Esophagus muscularis mucosa (tissue), 4 donors: ENCODE measurements at regions not wholly inside any gene's neighbourhood (a gene's known extent, or its start where the extent isn't known, plus 50 kb on each side); places are given as distances from the start of the nearest gene placed in this dataset.

Experiments
- DNase-seq: peaks from one replicate; pipeline ENCODE4 v3.0.0-alpha.2; 2017; ENCODE audit errors: extremely low spot score
- H3K27ac ChIP-seq, 4 donors: fragments of 200-600 bp; sonication (generic); replicated peaks in 1 of 4; 1 replicate in 3 of 4; 2 replicates in 1 of 4; pipeline ENCODE4 v1.5.1; 2016 to 2019; ENCODE audit warnings: mild to moderate bottlenecking in 1 of 4
- H3K27me3 ChIP-seq, 4 donors: fragments of 200-600 bp; sonication (generic); one replicate each; pipeline versions ENCODE4 v1.5.1 to v1.6.0; 2016 to 2019
- H3K36me3 ChIP-seq, 4 donors: fragments of 200-600 bp; sonication (generic); one replicate each; pipeline ENCODE4 v1.5.1; 2016 to 2019
- H3K4me1 ChIP-seq, 4 donors: fragments of 200-600 bp; sonication (generic); one replicate each; pipeline ENCODE4 v1.5.1; 2016 to 2019
- H3K4me3 ChIP-seq, 4 donors: fragments of 200-600 bp; sonication (generic); 1 replicate in 2 of 4; 2 replicates in 2 of 4; pipeline ENCODE4 v1.5.1; 2016 to 2019; ENCODE audit warnings: mild to moderate bottlenecking in 4 of 4, moderate library complexity in 1 of 4
- H3K9me3 ChIP-seq, 4 donors: fragments of 200-600 bp; sonication (generic); 1 replicate in 3 of 4; 2 replicates in 1 of 4; pipeline ENCODE4 v1.5.1; 2016 to 2019
- EP300 ChIP-seq: sonication (generic); formaldehyde crosslinking; IDR thresholded peaks from one replicate; pipeline ENCODE4 v1.6.1; 2017; ENCODE audit warnings: antibody characterized with exemption
- POLR2A ChIP-seq: fragments of 450-650 bp; IDR thresholded peaks from one replicate; pipeline ENCODE4 v1.6.1; 2017; ENCODE audit warnings: antibody characterized with exemption, moderate library complexity, mild to moderate bottlenecking, low read depth
- POLR2AphosphoS5 ChIP-seq, 2 donors: sonication (generic); formaldehyde crosslinking; IDR thresholded peaks; one replicate each; pipeline ENCODE4 v1.6.1; 2017; ENCODE audit warnings: antibody characterized with exemption in 2 of 2
- WGBS: methylation state at CpG from one replicate; pipeline ENCODE4 v1.1.5; 2018; 5-methylcytosine and 5-hydroxymethylcytosine counted together
- intact Hi-C: fragments of 100-400 bp; cut with DNase I; formaldehyde crosslinking; loops from one replicate; pipeline ENCODE4 v1.15.1; 2023
- TF ChIP-seq, protein P1 (sequence below), 3 experiments: fragments of 200-600 bp in 2 of 3; fragments of 450-650 bp in 1 of 3; sonication (generic) in 2 of 3; IDR thresholded peaks; one replicate each; pipeline ENCODE4 v1.5.1; 2017 to 2019; ENCODE audit warnings: antibody characterized with exemption in 3 of 3, mild to moderate bottlenecking in 2 of 3, moderate library complexity in 1 of 3

DNA sequence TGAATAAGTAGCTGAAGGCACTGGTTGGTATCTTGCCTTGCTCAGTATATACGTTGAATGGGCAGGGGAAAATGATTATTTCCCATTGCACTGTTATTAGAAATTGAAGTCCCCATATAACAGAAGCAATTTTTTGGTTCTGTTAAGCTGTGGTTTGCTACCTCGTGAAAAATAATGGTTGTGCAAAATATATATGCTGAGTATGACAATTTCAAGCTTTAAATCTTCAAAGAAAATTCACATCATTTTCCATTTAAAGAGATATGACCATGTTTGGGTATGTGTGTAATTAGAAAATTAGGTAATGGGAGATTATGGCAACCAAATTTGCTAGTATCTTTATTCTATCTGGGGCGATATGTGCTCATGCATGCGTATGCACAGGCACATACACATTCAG lies 139.8 kb downstream of the DMAC1 start:
- WGBS, result 91% methylated on average over 4 of the region's 4 CpGs

DNA sequence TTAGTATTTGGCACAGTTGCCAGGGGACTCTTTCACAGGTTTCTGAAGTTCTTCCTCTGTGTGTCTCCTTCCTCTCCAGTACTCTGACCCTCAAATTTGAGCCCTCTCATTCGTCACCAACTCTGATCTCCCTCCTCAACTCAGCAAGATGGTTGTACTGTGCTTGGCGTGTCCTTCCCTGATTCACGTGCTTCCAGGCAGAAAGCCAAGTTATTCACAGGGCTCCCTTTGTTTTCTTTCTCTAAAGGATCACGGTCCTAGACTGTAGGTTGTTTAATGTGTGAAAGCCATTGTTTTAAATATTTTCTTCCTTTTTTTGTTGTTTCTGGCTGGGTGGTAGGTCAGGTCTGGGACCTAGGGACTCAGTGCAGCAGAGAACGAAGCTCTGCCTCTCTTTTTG lies 142.9 kb downstream of the DMAC1 start:
- intact Hi-C loops, result no loop called here
- Histone ChIP-seq H3K27me3 (no peaks in the 10 kb centered on the region), H3K9me3 (no peaks in the 10 kb centered on the region), H3K4me1 (peaks cover 0 to 5% (median 0%) of the 10 kb centered on the region in 4 donors), H3K27ac (no peak overlapping the region), H3K36me3 (no peaks in the 10 kb centered on the region), H3K4me3 (no peak overlapping the region)
- 35% methylated on average over 5 of the region's 5 CpGs for WGBS
- DNase-seq, result no peak
- TF ChIP-seq POLR2AphosphoS5 (IDR thresholded peaks at IDR 0.05), result no peak
- TF ChIP-seq POLR2A, result no peak
- TF ChIP-seq, protein P1, sequence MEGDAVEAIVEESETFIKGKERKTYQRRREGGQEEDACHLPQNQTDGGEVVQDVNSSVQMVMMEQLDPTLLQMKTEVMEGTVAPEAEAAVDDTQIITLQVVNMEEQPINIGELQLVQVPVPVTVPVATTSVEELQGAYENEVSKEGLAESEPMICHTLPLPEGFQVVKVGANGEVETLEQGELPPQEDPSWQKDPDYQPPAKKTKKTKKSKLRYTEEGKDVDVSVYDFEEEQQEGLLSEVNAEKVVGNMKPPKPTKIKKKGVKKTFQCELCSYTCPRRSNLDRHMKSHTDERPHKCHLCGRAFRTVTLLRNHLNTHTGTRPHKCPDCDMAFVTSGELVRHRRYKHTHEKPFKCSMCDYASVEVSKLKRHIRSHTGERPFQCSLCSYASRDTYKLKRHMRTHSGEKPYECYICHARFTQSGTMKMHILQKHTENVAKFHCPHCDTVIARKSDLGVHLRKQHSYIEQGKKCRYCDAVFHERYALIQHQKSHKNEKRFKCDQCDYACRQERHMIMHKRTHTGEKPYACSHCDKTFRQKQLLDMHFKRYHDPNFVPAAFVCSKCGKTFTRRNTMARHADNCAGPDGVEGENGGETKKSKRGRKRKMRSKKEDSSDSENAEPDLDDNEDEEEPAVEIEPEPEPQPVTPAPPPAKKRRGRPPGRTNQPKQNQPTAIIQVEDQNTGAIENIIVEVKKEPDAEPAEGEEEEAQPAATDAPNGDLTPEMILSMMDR (IDR thresholded peaks at IDR 0.05), result no peak
- no peak for TF ChIP-seq EP300

More for the DNA sequence above, 139.8 kb downstream of the DMAC1 start:
- H3K27me3 ChIP-seq, result no peaks in the 10 kb centered on the region
- intact Hi-C loops, result no loop called here
- no peak overlapping the region for H3K27ac ChIP-seq
- peaks cover 0 to 5% (median 0%) of the 10 kb centered on the region in 4 donors for H3K4me1 ChIP-seq
- TF ChIP-seq, protein P1 (IDR thresholded peaks at IDR 0.05), result no peak
- TF ChIP-seq POLR2A, result no peak
- no peak for TF ChIP-seq POLR2AphosphoS5 (IDR thresholded peaks at IDR 0.05)
- no peak for TF ChIP-seq EP300
- no peaks in the 10 kb centered on the region for H3K9me3 ChIP-seq
- DNase-seq, result no peak
- H3K4me3 ChIP-seq, result no peak overlapping the region
- no peaks in the 10 kb centered on the region for H3K36me3 ChIP-seq

DNA sequence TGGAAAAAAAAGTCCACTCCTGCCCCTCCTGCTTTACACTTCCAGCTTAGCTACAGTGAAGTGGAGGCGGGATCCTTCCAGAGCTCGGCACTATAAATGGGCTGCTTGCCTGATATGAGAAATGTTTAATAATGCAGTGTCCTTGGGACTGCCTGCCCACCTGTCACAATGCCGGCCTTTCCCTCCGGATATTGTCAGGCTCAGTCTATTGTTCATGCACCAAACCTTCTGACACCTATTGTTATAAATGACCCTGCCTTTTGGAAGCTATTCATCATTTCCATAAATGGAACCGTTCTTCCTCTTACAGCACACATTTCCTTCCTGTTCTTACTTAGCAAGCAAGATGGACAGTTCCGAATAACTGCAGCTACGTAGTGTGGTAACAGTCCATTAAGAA lies 146.3 kb downstream of the DMAC1 start:
- Histone ChIP-seq H3K27ac (no peak overlapping the region), H3K36me3 (no peaks in the 10 kb centered on the region), H3K4me3 (no peak overlapping the region), H3K27me3 (no peaks in the 10 kb centered on the region), H3K9me3 (no peaks in the 10 kb centered on the region), H3K4me1 (peaks cover 0 to 5% (median 0%) of the 10 kb centered on the region in 4 donors)
- intact Hi-C loops, result no loop called here
- no peak for TF ChIP-seq POLR2A
- TF ChIP-seq, protein P1 (IDR thresholded peaks at IDR 0.05), result no peak
- no peak for TF ChIP-seq EP300
- no peak for TF ChIP-seq POLR2AphosphoS5 (IDR thresholded peaks at IDR 0.05)
- DNase-seq, result no peak
- WGBS, result 19% methylated on average over 7 of the region's 7 CpGs

DNA sequence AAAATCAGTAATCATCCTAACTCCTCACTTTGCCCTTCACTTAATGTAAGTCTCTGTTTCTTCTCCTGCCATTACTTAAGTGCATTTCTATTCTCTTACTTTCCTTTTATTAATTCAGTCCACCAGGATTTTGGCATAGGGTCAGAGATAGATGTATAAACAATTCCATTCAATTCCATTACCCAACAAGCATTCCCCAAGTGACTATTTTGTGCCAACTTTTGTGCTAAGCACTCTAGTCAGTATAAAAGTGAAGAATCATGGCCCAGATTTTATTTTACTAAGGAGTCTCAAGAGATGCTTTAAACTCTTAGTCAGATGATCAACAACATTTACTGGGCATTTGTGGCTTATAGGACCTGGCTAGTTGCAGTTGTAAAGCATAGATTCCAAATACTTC lies 159.3 kb downstream of the DMAC1 start:
- intact Hi-C loops, result no loop called here
- TF ChIP-seq POLR2AphosphoS5 (IDR thresholded peaks at IDR 0.05), result no peak
- TF ChIP-seq, protein P1 (IDR thresholded peaks at IDR 0.05), result no peak
- no peak for TF ChIP-seq POLR2A
- no peak for TF ChIP-seq EP300
- Histone ChIP-seq H3K36me3 (no peaks in the 10 kb centered on the region), H3K27ac (no peak overlapping the region), H3K4me3 (no peak overlapping the region), H3K9me3 (peaks cover 0 to 7% (median 0%) of the 10 kb centered on the region in 4 donors), H3K4me1 (no peaks in the 10 kb centered on the region), H3K27me3 (no peaks in the 10 kb centered on the region)
- no peak for DNase-seq

DNA sequence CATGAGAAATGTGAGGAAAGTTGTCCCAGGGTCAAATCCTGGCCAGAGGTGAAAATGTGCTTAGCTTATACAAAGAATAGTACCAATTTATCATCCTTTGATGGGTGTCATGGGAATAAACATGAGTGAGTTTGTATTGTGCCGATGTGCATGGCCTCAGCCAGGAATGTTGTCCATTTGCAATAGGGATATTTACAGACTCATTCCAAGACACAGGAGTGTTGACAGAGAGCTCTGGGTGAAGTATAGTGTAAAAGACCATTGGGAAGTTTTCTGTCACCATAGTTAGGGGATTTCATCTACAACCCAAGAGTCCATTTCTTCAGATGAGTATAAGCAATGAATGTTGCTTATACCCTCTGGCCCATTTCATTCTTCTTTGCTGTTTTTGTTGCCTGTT lies 160.1 kb downstream of the DMAC1 start:
- DNase-seq, result no peak
- Histone ChIP-seq H3K4me3 (no peak overlapping the region), H3K9me3 (peaks cover 0 to under 1% (median 0%) of the 10 kb centered on the region in 4 donors), H3K4me1 (no peaks in the 10 kb centered on the region), H3K27ac (no peak overlapping the region), H3K36me3 (no peaks in the 10 kb centered on the region), H3K27me3 (no peaks in the 10 kb centered on the region)
- TF ChIP-seq, protein P1 (IDR thresholded peaks at IDR 0.05), result no peak
- TF ChIP-seq POLR2A (no peak), EP300 (no peak), POLR2AphosphoS5 (IDR thresholded peaks at IDR 0.05) (no peak)
- WGBS, result 84% methylated on average over 1 of the region's 1 CpG
- intact Hi-C loops, result no loop called here
